ENCODE measurements at regions not wholly inside any gene's neighbourhood (a gene's known extent, or its start where the extent isn't known, plus 50 kb on each side); places are given as distances from the start of the nearest gene placed in this dataset.

- H3K4me2 ChIP-seq (ENCODE audit: low read length): no peak overlapping the region
- H3K9ac ChIP-seq (ENCODE audit: low read length): no peak overlapping the region
- no peaks in the 10 kb centered on the region for H3K79me2 ChIP-seq (ENCODE audit: low read length)
- H3K36me3 ChIP-seq (replicated peaks; ENCODE audit: low read depth, low read length): no peaks in the 10 kb centered on the region
- no peaks in the 10 kb centered on the region for H3K4me1 ChIP-seq (ENCODE audit: low read length)
- no peak overlapping the region for H3K27ac ChIP-seq (ENCODE audit: low read length)
- TF ChIP-seq EZH2phosphoT487 (IDR thresholded peaks at IDR 0.05; ENCODE audit: low read depth): no peak
- TF ChIP-seq CTCF (IDR thresholded peaks at IDR 0.05; ENCODE audit: low read depth, low read length): no peak
- H2AFZ ChIP-seq (ENCODE audit: low read depth, low read length): no peak overlapping the region
- no peaks in the 10 kb centered on the region for H4K20me1 ChIP-seq (ENCODE audit: insufficient read depth, low read length)
- no peaks in the 10 kb centered on the region for H3K9me3 ChIP-seq (ENCODE audit: insufficient read depth, low read length)
- no peak overlapping the region for H3K4me3 ChIP-seq (ENCODE audit: low read length)
- peaks cover 34% of the 10 kb centered on the region for H3K27me3 ChIP-seq (ENCODE audit: low read depth, low read length)
Observed at GRCh38 chr2:172300851-172301250, 126.5 kb upstream of the ITGA6 start.

- Histone ChIP-seq H3K36me3 (replicated peaks; ENCODE audit: low read depth, low read length) (no peaks in the 10 kb centered on the region), H3K9me3 (ENCODE audit: insufficient read depth, low read length) (no peaks in the 10 kb centered on the region), H4K20me1 (ENCODE audit: insufficient read depth, low read length) (no peaks in the 10 kb centered on the region), H2AFZ (ENCODE audit: low read depth, low read length) (no peak overlapping the region), H3K79me2 (ENCODE audit: low read length) (no peaks in the 10 kb centered on the region), H3K4me2 (ENCODE audit: low read length) (no peak overlapping the region), H3K9ac (ENCODE audit: low read length) (no peak overlapping the region), H3K27me3 (ENCODE audit: low read depth, low read length) (peaks cover 5% of the 10 kb centered on the region; the same call in 1 of the 2 replicates), H3K27ac (ENCODE audit: low read length) (no peak overlapping the region), H3K4me3 (ENCODE audit: low read length) (no peak overlapping the region), H3K4me1 (ENCODE audit: low read length) (no peaks in the 10 kb centered on the region)
- TF ChIP-seq CTCF (IDR thresholded peaks at IDR 0.05; ENCODE audit: low read depth, low read length) (no peak), EZH2phosphoT487 (IDR thresholded peaks at IDR 0.05; ENCODE audit: low read depth) (no peak)
Observed at GRCh38 chr2:172305066-172305465, 122.3 kb upstream of the ITGA6 start.

- no peak for TF ChIP-seq CTCF (IDR thresholded peaks at IDR 0.05; ENCODE audit: low read depth, low read length)
- TF ChIP-seq EZH2phosphoT487 (IDR thresholded peaks at IDR 0.05; ENCODE audit: low read depth): no peak
- no peak overlapping the region for H2AFZ ChIP-seq (ENCODE audit: low read depth, low read length)
- H3K79me2 ChIP-seq (ENCODE audit: low read length): no peaks in the 10 kb centered on the region
- no peak overlapping the region for H3K4me3 ChIP-seq (ENCODE audit: low read length)
- H3K9me3 ChIP-seq (ENCODE audit: insufficient read depth, low read length): no peaks in the 10 kb centered on the region
- no peak overlapping the region for H3K9ac ChIP-seq (ENCODE audit: low read length)
- no peaks in the 10 kb centered on the region for H3K4me1 ChIP-seq (ENCODE audit: low read length)
- H3K27ac ChIP-seq (ENCODE audit: low read length): no peak overlapping the region
- no peaks in the 10 kb centered on the region for H4K20me1 ChIP-seq (ENCODE audit: insufficient read depth, low read length)
- no peaks in the 10 kb centered on the region for H3K36me3 ChIP-seq (replicated peaks; ENCODE audit: low read depth, low read length)
- no peaks in the 10 kb centered on the region for H3K27me3 ChIP-seq (ENCODE audit: low read depth, low read length)
- no peak overlapping the region for H3K4me2 ChIP-seq (ENCODE audit: low read length)
Observed at GRCh38 chr2:172307800-172308199, 119.6 kb upstream of the ITGA6 start.

GRCh38 chr2:172308253-172308935 lies 119.0 kb upstream of the ITGA6 start:
- Histone ChIP-seq H3K36me3 (replicated peaks; ENCODE audit: low read depth, low read length) (no peaks in the 10 kb centered on the region), H3K4me2 (ENCODE audit: low read length) (no peak overlapping the region), H3K9ac (ENCODE audit: low read length) (no peak overlapping the region), H3K27ac (ENCODE audit: low read length) (no peak overlapping the region), H3K79me2 (ENCODE audit: low read length) (no peaks in the 10 kb centered on the region), H3K4me1 (ENCODE audit: low read length) (no peaks in the 10 kb centered on the region), H4K20me1 (ENCODE audit: insufficient read depth, low read length) (no peaks in the 10 kb centered on the region), H3K27me3 (ENCODE audit: low read depth, low read length) (no peaks in the 10 kb centered on the region), H3K9me3 (ENCODE audit: insufficient read depth, low read length) (no peaks in the 10 kb centered on the region), H2AFZ (ENCODE audit: low read depth, low read length) (no peak overlapping the region), H3K4me3 (ENCODE audit: low read length) (no peak overlapping the region)
- TF ChIP-seq CTCF (IDR thresholded peaks at IDR 0.05; ENCODE audit: low read depth, low read length) (no peak), EZH2phosphoT487 (IDR thresholded peaks at IDR 0.05; ENCODE audit: low read depth) (no peak)

Data from OCI-LY3 (cell line).